Mesenchymal stem cell (in vitro differentiated cells and primary cell): ENCODE measurements at regions not wholly inside any gene's neighbourhood (a gene's known extent, or its start where the extent isn't known, plus 50 kb on each side); places are given as distances from the start of the nearest gene placed in this dataset.

Source experiments
- DNase-seq: peaks from one replicate; pipeline ENCODE4 v3.0.0-alpha.2; 2013
- H2AFZ ChIP-seq: one replicate; pipeline ENCODE4 v1.6.1; 2013; ENCODE audit warnings: low read depth, mild to moderate bottlenecking, control low read depth, inconsistent platforms, low read length, moderate library complexity
- H2AK5ac ChIP-seq: 2 replicates; pipeline ENCODE4 v1.6.1; 2013; ENCODE audit warnings: low read length, moderate library complexity, mild to moderate bottlenecking, inconsistent platforms; ENCODE audit not compliant: severe bottlenecking
- H2BK120ac ChIP-seq: one replicate; pipeline ENCODE4 v1.6.1; 2013; ENCODE audit warnings: low read depth, mild to moderate bottlenecking, inconsistent platforms, low read length, moderate library complexity
- H2BK12ac ChIP-seq, 2 experiments: one replicate each; pipeline ENCODE4 v1.6.1; 2013; ENCODE audit warnings: inconsistent platforms in 2 of 2, low read length in 2 of 2, mild to moderate bottlenecking in 2 of 2, moderate library complexity in 2 of 2, control low read depth in 1 of 2
- H2BK15ac ChIP-seq: one replicate; pipeline ENCODE4 v1.6.1; 2013; ENCODE audit warnings: mild to moderate bottlenecking, low read depth, inconsistent platforms; ENCODE audit not compliant: poor library complexity, severe bottlenecking
- H2BK5ac ChIP-seq: 2 replicates; pipeline ENCODE4 v1.6.1; 2013; ENCODE audit warnings: low read depth, mild to moderate bottlenecking, low read length, control low read depth, inconsistent platforms; ENCODE audit not compliant: poor library complexity, severe bottlenecking
- H3K14ac ChIP-seq, 2 experiments: one replicate each; pipeline ENCODE4 v1.6.1; 2013; ENCODE audit warnings: inconsistent platforms in 2 of 2, low read length in 2 of 2, control low read depth in 1 of 2, mild to moderate bottlenecking in 1 of 2, moderate library complexity in 1 of 2
- H3K18ac ChIP-seq, 2 experiments: one replicate each; pipeline ENCODE4 v1.6.1; 2013; ENCODE audit warnings: inconsistent platforms in 2 of 2, low read length in 2 of 2, control low read depth in 1 of 2, low read depth in 1 of 2, mild to moderate bottlenecking in 1 of 2
- H3K23ac ChIP-seq, 2 experiments: one replicate each; pipeline ENCODE4 v1.6.1; 2013; ENCODE audit warnings: inconsistent platforms in 2 of 2, low read length in 2 of 2, mild to moderate bottlenecking in 2 of 2, moderate library complexity in 2 of 2, control low read depth in 1 of 2
- H3K27ac ChIP-seq: 2 replicates; pipeline ENCODE4 v1.5.1; 2013; ENCODE audit warnings: mild to moderate bottlenecking, moderate library complexity, low read length, control low read depth, inconsistent platforms; ENCODE audit not compliant: poor library complexity, severe bottlenecking
- H3K27me3 ChIP-seq, 2 experiments: 2 replicates each; pipeline versions ENCODE4 v1.6.1 to v1.7.0; 2013; ENCODE audit warnings: low read length in 2 of 2, mild to moderate bottlenecking in 2 of 2, moderate library complexity in 2 of 2, control low read depth in 1 of 2, inconsistent platforms in 1 of 2; ENCODE audit not compliant: control insufficient read depth in 1 of 2, insufficient read depth in 1 of 2
- H3K36me3 ChIP-seq, 2 experiments: 2 replicates each; pipeline versions ENCODE4 v1.6.1 to v1.7.0; 2013; ENCODE audit warnings: low read length in 2 of 2, control low read depth in 1 of 2, inconsistent platforms in 1 of 2, low read depth in 1 of 2, mild to moderate bottlenecking in 1 of 2; ENCODE audit not compliant: insufficient read depth in 2 of 2, control insufficient read depth in 1 of 2
- H3K4ac ChIP-seq, 2 experiments: one replicate each; pipeline ENCODE4 v1.6.1; 2013; ENCODE audit warnings: inconsistent platforms in 2 of 2, low read length in 2 of 2, mild to moderate bottlenecking in 2 of 2, moderate library complexity in 2 of 2, control low read depth in 1 of 2, low read depth in 1 of 2
- H3K4me1 ChIP-seq: 2 replicates; pipeline ENCODE4 v1.6.1; 2013; ENCODE audit warnings: low read depth, low read length, control low read depth; ENCODE audit not compliant: control insufficient read depth, insufficient read depth
- H3K4me2 ChIP-seq: 2 replicates; pipeline ENCODE4 v1.6.1; 2013; ENCODE audit warnings: low read length, mild to moderate bottlenecking, inconsistent platforms; ENCODE audit not compliant: poor library complexity, severe bottlenecking
- H3K4me3 ChIP-seq, 2 experiments: 2 replicates each; pipeline versions ENCODE4 v1.5.1 to v1.7.0; 2013; ENCODE audit warnings: low read length in 2 of 2, mild to moderate bottlenecking in 2 of 2, control low read depth in 1 of 2, low read depth in 1 of 2; ENCODE audit not compliant: insufficient read depth in 1 of 2
- H3K79me1 ChIP-seq: replicated peaks from 2 replicates; pipeline ENCODE4 v1.6.1; 2013; ENCODE audit warnings: mild to moderate bottlenecking, control low read depth, low read length, inconsistent platforms; ENCODE audit not compliant: poor library complexity, severe bottlenecking
- H3K9ac ChIP-seq: 2 replicates; pipeline ENCODE4 v1.7.0; 2013; ENCODE audit warnings: mild to moderate bottlenecking, low read length, moderate library complexity
- H3K9me3 ChIP-seq: 2 replicates; pipeline ENCODE4 v1.7.0; 2013; ENCODE audit warnings: mild to moderate bottlenecking, low read length; ENCODE audit not compliant: control insufficient read depth
- H4K8ac ChIP-seq: one replicate; pipeline ENCODE4 v1.6.1; 2013; ENCODE audit warnings: inconsistent platforms, mild to moderate bottlenecking, low read length, moderate library complexity
- H4K91ac ChIP-seq: one replicate; pipeline ENCODE4 v1.6.1; 2013; ENCODE audit warnings: mild to moderate bottlenecking, low read length, inconsistent platforms
- WGBS: methylation state at CpG from one replicate; pipeline ENCODE4 v1.1.7; 2013; ENCODE audit warnings: mixed read lengths; 5-methylcytosine and 5-hydroxymethylcytosine counted together

GRCh38 chr1:70490153-70490552, 79.1 kb downstream of the CTH start:
- Histone ChIP-seq H3K27me3 (no peaks in the 10 kb centered on the region), H3K23ac (no peak overlapping the region), H2BK120ac (no peak overlapping the region), H2AK5ac (no peak overlapping the region), H3K14ac (no peak overlapping the region), H3K4me3 (no peak overlapping the region), H4K8ac (no peak overlapping the region), H3K27ac (no peak overlapping the region), H3K4me2 (no peak overlapping the region), H3K79me1 (no peaks in the 10 kb centered on the region), H2AFZ (no peak overlapping the region), H4K91ac (no peak overlapping the region), H2BK12ac (no peak overlapping the region), H3K4ac (no peak overlapping the region), H3K4me1 (peaks cover 13% of the 10 kb centered on the region), H3K18ac (no peak overlapping the region), H3K9me3 (peaks cover 9% of the 10 kb centered on the region), H3K36me3 (no peaks in the 10 kb centered on the region), H3K9ac (no peak overlapping the region), H2BK5ac (no peak overlapping the region), H2BK15ac (no peak overlapping the region)
- no peak for DNase-seq
- no CpG with 5 or more reads among the region's 1 CpG for WGBS

- Histone ChIP-seq H3K27me3 (no peaks in the 10 kb centered on the region), H3K79me1 (no peaks in the 10 kb centered on the region), H3K27ac (no peak overlapping the region), H3K14ac (no peak overlapping the region), H2BK120ac (no peak overlapping the region), H3K4me3 (no peak overlapping the region), H2BK5ac (no peak overlapping the region), H2AFZ (no peak overlapping the region), H3K4ac (no peak overlapping the region), H3K23ac (no peak overlapping the region), H2BK15ac (no peak overlapping the region), H3K9me3 (peaks cover 5% of the 10 kb centered on the region), H4K8ac (no peak overlapping the region), H4K91ac (no peak overlapping the region), H2AK5ac (no peak overlapping the region), H3K9ac (no peak overlapping the region), H3K4me1 (no peaks in the 10 kb centered on the region), H2BK12ac (no peak overlapping the region), H3K36me3 (no peaks in the 10 kb centered on the region), H3K18ac (no peak overlapping the region), H3K4me2 (no peak overlapping the region)
- no peak for DNase-seq
- WGBS, result 100% methylated on average over 1 of the region's 2 CpGs
Observed at GRCh38 chr1:70495370-70495769, 84.3 kb downstream of the CTH start.

- no peaks in the 10 kb centered on the region for H3K4me1 ChIP-seq
- no peak overlapping the region for H3K4me2 ChIP-seq
- H3K14ac ChIP-seq, result no peak overlapping the region
- H3K9ac ChIP-seq, result no peak overlapping the region
- 44% methylated on average over 1 of the region's 2 CpGs for WGBS
- no peak overlapping the region for H4K8ac ChIP-seq
- H2BK120ac ChIP-seq, result no peak overlapping the region
- no peaks in the 10 kb centered on the region for H3K27me3 ChIP-seq
- H2BK5ac ChIP-seq, result no peak overlapping the region
- H3K9me3 ChIP-seq, result no peaks in the 10 kb centered on the region
- no peaks in the 10 kb centered on the region for H3K79me1 ChIP-seq
- H4K91ac ChIP-seq, result no peak overlapping the region
- H3K27ac ChIP-seq, result no peak overlapping the region
- no peak overlapping the region for H3K23ac ChIP-seq
- no peak overlapping the region for H2BK15ac ChIP-seq
- H2AK5ac ChIP-seq, result no peak overlapping the region
- H3K18ac ChIP-seq, result no peak overlapping the region
- H2AFZ ChIP-seq, result peak overlapping the region; percentile 44
- no peaks in the 10 kb centered on the region for H3K36me3 ChIP-seq
- no peak overlapping the region for H3K4me3 ChIP-seq
- DNase-seq, result no peak
- no peak overlapping the region for H3K4ac ChIP-seq
- no peak overlapping the region for H2BK12ac ChIP-seq
Observed at GRCh38 chr1:70496181-70496580, 85.1 kb downstream of the CTH start.

GRCh38 chr1:70497152-70497551, 86.1 kb downstream of the CTH start:
- H2BK5ac ChIP-seq, result no peak overlapping the region

More at GRCh38 chr1:70497152-70497551, 86.1 kb downstream of the CTH start:
- Histone ChIP-seq H2BK120ac (no peak overlapping the region), H3K14ac (no peak overlapping the region), H2BK12ac (no peak overlapping the region), H3K4ac (no peak overlapping the region), H4K8ac (no peak overlapping the region), H3K27me3 (no peaks in the 10 kb centered on the region), H3K9me3 (no peaks in the 10 kb centered on the region), H3K36me3 (no peaks in the 10 kb centered on the region), H3K9ac (no peak overlapping the region), H2BK15ac (no peak overlapping the region), H2AK5ac (no peak overlapping the region), H2AFZ (no peak overlapping the region), H3K79me1 (no peaks in the 10 kb centered on the region), H3K27ac (no peak overlapping the region), H3K4me2 (no peak overlapping the region), H3K4me1 (no peaks in the 10 kb centered on the region), H3K18ac (no peak overlapping the region), H3K4me3 (no peak overlapping the region), H3K23ac (no peak overlapping the region), H4K91ac (no peak overlapping the region)
- no peak for DNase-seq
- 84% methylated on average over 3 of the region's 3 CpGs for WGBS
